Trophoblast cell (in vitro differentiated cells and primary cell): ENCODE measurements at regions not wholly inside any gene's neighbourhood (a gene's known extent, or its start where the extent isn't known, plus 50 kb on each side); places are given as distances from the start of the nearest gene placed in this dataset.

Source experiments
- DNase-seq, 2 donors: peaks; one replicate each; pipeline ENCODE4 v3.0.0-alpha.2; 2016
- H2AFZ ChIP-seq: 2 replicates; pipeline ENCODE4 v1.6.1; 2013; ENCODE audit warnings: low read length, moderate library complexity, mild to moderate bottlenecking; ENCODE audit not compliant: insufficient read depth, poor library complexity
- H2AK5ac ChIP-seq: 2 replicates; pipeline ENCODE4 v1.6.1; 2013; ENCODE audit warnings: mild to moderate bottlenecking, low read length
- H2BK120ac ChIP-seq: 2 replicates; pipeline ENCODE4 v1.6.1; 2013; ENCODE audit warnings: low read length, mild to moderate bottlenecking, moderate library complexity; ENCODE audit not compliant: insufficient read depth, poor library complexity
- H2BK12ac ChIP-seq: 2 replicates; pipeline ENCODE4 v1.6.1; 2013; ENCODE audit warnings: mild to moderate bottlenecking, low read length, moderate library complexity
- H2BK5ac ChIP-seq: 2 replicates; pipeline ENCODE4 v1.6.1; 2013; ENCODE audit warnings: low read length, low read depth, moderate library complexity, mild to moderate bottlenecking; ENCODE audit not compliant: poor library complexity
- H3K14ac ChIP-seq: 2 replicates; pipeline ENCODE4 v1.6.1; 2013; ENCODE audit warnings: mild to moderate bottlenecking, low read length
- H3K18ac ChIP-seq: 2 replicates; pipeline ENCODE4 v1.6.1; 2013; ENCODE audit warnings: mild to moderate bottlenecking, low read length
- H3K23ac ChIP-seq: 2 replicates; pipeline ENCODE4 v1.6.1; 2013; ENCODE audit warnings: low read length
- H3K27ac ChIP-seq: 2 replicates; pipeline ENCODE4 v1.5.1; 2013; ENCODE audit warnings: low read depth, mild to moderate bottlenecking, inconsistent platforms, low read length, moderate library complexity
- H3K27me3 ChIP-seq: 2 replicates; pipeline ENCODE4 v1.6.1; 2013; ENCODE audit warnings: inconsistent platforms, mild to moderate bottlenecking, low read length, moderate library complexity; ENCODE audit not compliant: insufficient read depth
- H3K36me3 ChIP-seq, 2 experiments: 1 replicate in 1 of 2; 2 replicates in 1 of 2; pipeline ENCODE4 v1.6.1; 2013; ENCODE audit warnings: low read length in 2 of 2, mild to moderate bottlenecking in 2 of 2, moderate library complexity in 1 of 2; ENCODE audit not compliant: insufficient read depth in 2 of 2, control insufficient read depth in 1 of 2
- H3K4ac ChIP-seq: 2 replicates; pipeline ENCODE4 v1.6.1; 2013; ENCODE audit warnings: low read depth, mild to moderate bottlenecking, low read length, moderate library complexity
- H3K4me1 ChIP-seq, 2 experiments: 1 replicate in 1 of 2; 2 replicates in 1 of 2; pipeline ENCODE4 v1.6.1; 2013; ENCODE audit warnings: low read length in 2 of 2, mild to moderate bottlenecking in 2 of 2, moderate library complexity in 1 of 2; ENCODE audit not compliant: insufficient read depth in 2 of 2, control insufficient read depth in 1 of 2
- H3K4me2 ChIP-seq: 2 replicates; pipeline ENCODE4 v1.6.1; 2013; ENCODE audit warnings: inconsistent platforms, mild to moderate bottlenecking, low read length, moderate library complexity
- H3K4me3 ChIP-seq: 2 replicates; pipeline ENCODE4 v1.5.1; 2013; ENCODE audit warnings: mild to moderate bottlenecking, low read depth, low read length, inconsistent platforms
- H3K79me1 ChIP-seq: one replicate; pipeline ENCODE4 v1.6.1; 2013; ENCODE audit warnings: low read length
- H3K79me2 ChIP-seq: 2 replicates; pipeline ENCODE4 v1.6.1; 2013; ENCODE audit warnings: low read length, mild to moderate bottlenecking; ENCODE audit not compliant: control insufficient read depth, insufficient read depth, poor library complexity
- H3K9ac ChIP-seq: 2 replicates; pipeline ENCODE4 v1.6.1; 2013; ENCODE audit warnings: mild to moderate bottlenecking, low read length
- H3K9me3 ChIP-seq: 2 replicates; pipeline ENCODE4 v1.6.1; 2013; ENCODE audit warnings: low read depth, mild to moderate bottlenecking, control low read depth, inconsistent platforms, low read length; ENCODE audit not compliant: insufficient read depth
- H4K12ac ChIP-seq: 2 replicates; pipeline ENCODE4 v1.6.1; 2013; ENCODE audit warnings: low read depth, mild to moderate bottlenecking, low read length, moderate library complexity
- H4K8ac ChIP-seq: 2 replicates; pipeline ENCODE4 v1.6.1; 2013; ENCODE audit warnings: low read depth, mild to moderate bottlenecking, low read length, moderate library complexity
- H4K91ac ChIP-seq: one replicate; pipeline ENCODE4 v1.6.1; 2013; ENCODE audit warnings: low read depth, mild to moderate bottlenecking, low read length, moderate library complexity
- WGBS: extraction: QIAGEN DNeasy Blood & Tissue Kit; methylation state at CpG from one replicate; pipeline ENCODE4 v1.1.7; 2013; ENCODE audit warnings: missing lambda C conversion rate; ENCODE audit not compliant: insufficient read length, insufficient coverage; ENCODE audit errors: extremely low coverage; 5-methylcytosine and 5-hydroxymethylcytosine counted together

DNA sequence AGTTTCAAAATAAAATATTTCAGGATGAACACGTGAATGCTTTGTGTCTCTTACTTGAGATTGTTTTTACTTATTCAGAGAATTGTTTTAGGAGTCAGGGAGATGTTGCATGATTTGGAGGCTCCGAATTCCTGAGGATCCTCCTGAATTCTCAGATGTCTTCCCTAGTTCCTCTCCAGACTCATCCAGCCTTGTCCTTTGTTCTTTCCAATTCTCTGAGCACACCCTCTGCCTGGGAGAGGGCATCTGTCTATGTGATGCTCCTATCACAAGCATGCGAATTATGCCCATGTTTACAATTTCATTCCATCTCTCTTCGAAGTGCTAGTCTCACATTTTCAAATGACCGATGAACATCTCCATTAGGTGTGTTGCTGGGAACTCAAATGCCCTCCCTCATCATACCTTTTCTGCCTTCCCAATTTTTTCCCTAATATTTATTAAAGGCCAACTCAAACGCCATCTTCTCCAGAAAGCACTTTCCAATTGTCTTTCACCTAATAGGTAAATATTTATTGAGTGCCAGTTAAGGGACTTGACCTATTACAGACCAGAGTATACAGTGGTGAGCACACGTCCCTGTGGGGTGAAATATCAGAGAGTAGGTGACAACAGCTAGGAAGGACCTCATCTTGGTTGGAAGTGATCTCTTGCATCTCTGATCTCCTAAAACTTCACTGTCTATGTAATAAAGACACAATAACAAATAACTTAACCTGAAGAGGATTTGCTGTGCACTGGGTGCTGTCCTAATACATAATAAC lies 64.4 kb downstream of the ARF6 start:
- Histone ChIP-seq H3K23ac (no peak overlapping the region), H2BK120ac (no peak overlapping the region), H3K14ac (no peak overlapping the region), H2BK12ac (no peak overlapping the region), H3K27ac (no peak overlapping the region), H4K8ac (no peak overlapping the region), H3K79me1 (peaks cover 2% of the 10 kb centered on the region), H3K9me3 (peaks cover 1% of the 10 kb centered on the region), H3K36me3 (no peaks in the 10 kb centered on the region), H4K12ac (no peak overlapping the region), H4K91ac (no peak overlapping the region), H3K27me3 (no peaks in the 10 kb centered on the region), H3K4me3 (no peak overlapping the region), H2AK5ac (no peak overlapping the region), H3K4me2 (no peak overlapping the region), H2BK5ac (no peak overlapping the region), H3K9ac (no peak overlapping the region), H2AFZ (no peak overlapping the region), H3K79me2 (no peaks in the 10 kb centered on the region), H3K4ac (no peak overlapping the region), H3K18ac (no peak overlapping the region), H3K4me1 (peaks cover 4 to 9% of the 10 kb centered on the region in 2 experiments)
- DNase-seq, result no peak
- no CpG with 5 or more reads among the region's 7 CpGs for WGBS

GRCh38 chr14:49959822-49960408 lies 67.0 kb downstream of the ARF6 start:
- no peak overlapping the region for H2BK5ac ChIP-seq
- H3K9ac ChIP-seq, result no peak overlapping the region
- H3K23ac ChIP-seq, result no peak overlapping the region
- H2AFZ ChIP-seq, result no peak overlapping the region
- no peak overlapping the region for H4K12ac ChIP-seq
- H3K4me1 ChIP-seq, result peaks cover 4 to 12% of the 10 kb centered on the region in 2 experiments
- no peak overlapping the region for H4K91ac ChIP-seq
- H3K18ac ChIP-seq, result no peak overlapping the region
- no peak overlapping the region for H3K27ac ChIP-seq
- no peak overlapping the region for H3K4ac ChIP-seq
- H3K9me3 ChIP-seq, result no peaks in the 10 kb centered on the region
- no peaks in the 10 kb centered on the region for H3K36me3 ChIP-seq
- H2AK5ac ChIP-seq, result no peak overlapping the region
- no peaks in the 10 kb centered on the region for H3K27me3 ChIP-seq
- no peak overlapping the region for H4K8ac ChIP-seq
- H3K79me1 ChIP-seq, result peaks cover 2% of the 10 kb centered on the region
- H3K79me2 ChIP-seq, result peaks cover 2% of the 10 kb centered on the region
- peak in 1 of 2 donors; percentile 34 for DNase-seq
- no peak overlapping the region for H3K14ac ChIP-seq
- no CpG with 5 or more reads among the region's 9 CpGs for WGBS
- peak overlapping the region; percentile 24 for H2BK12ac ChIP-seq
- no peak overlapping the region for H3K4me2 ChIP-seq
- H2BK120ac ChIP-seq, result no peak overlapping the region
- H3K4me3 ChIP-seq, result no peak overlapping the region

DNA sequence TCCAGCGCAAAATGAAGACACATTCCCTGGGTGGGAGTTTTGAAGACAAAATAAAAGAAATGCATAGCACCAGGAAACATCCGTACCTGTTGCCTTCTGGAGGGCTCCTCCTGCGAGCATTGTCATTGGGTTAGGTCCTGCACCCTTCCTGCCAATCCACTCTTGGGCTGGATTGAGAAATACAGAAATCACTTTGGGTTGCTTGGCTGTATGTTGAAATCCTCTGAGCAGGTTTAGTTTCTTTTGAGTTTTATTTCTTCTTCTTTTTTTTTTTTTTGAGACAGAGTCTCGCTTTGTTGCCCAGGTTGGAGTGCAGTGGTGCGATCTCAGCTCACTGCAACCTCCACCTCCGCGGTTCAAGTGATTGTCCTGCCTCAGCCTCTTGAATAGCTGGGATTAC lies 67.6 kb downstream of the ARF6 start:
- H3K23ac ChIP-seq, result no peak overlapping the region
- no peak overlapping the region for H3K4ac ChIP-seq
- no peak overlapping the region for H2AFZ ChIP-seq
- WGBS, result no CpG with 5 or more reads among the region's 7 CpGs
- no peak overlapping the region for H3K4me3 ChIP-seq
- DNase-seq, result no peak
- no peaks in the 10 kb centered on the region for H3K9me3 ChIP-seq
- no peak overlapping the region for H2BK5ac ChIP-seq
- H3K4me2 ChIP-seq, result no peak overlapping the region
- no peaks in the 10 kb centered on the region for H3K27me3 ChIP-seq
- no peak overlapping the region for H2AK5ac ChIP-seq
- H4K8ac ChIP-seq, result no peak overlapping the region
- no peak overlapping the region for H2BK120ac ChIP-seq
- H3K18ac ChIP-seq, result no peak overlapping the region
- no peak overlapping the region for H2BK12ac ChIP-seq
- H3K79me2 ChIP-seq, result peaks cover 2% of the 10 kb centered on the region
- H3K9ac ChIP-seq, result no peak overlapping the region
- H3K4me1 ChIP-seq, result peaks cover 4 to 12% of the 10 kb centered on the region in 2 experiments
- no peak overlapping the region for H3K27ac ChIP-seq
- no peak overlapping the region for H4K91ac ChIP-seq
- no peaks in the 10 kb centered on the region for H3K36me3 ChIP-seq
- peaks cover 4% of the 10 kb centered on the region for H3K79me1 ChIP-seq
- H3K14ac ChIP-seq, result no peak overlapping the region
- H4K12ac ChIP-seq, result no peak overlapping the region

- no peak overlapping the region for H3K4me2 ChIP-seq
- H4K12ac ChIP-seq, result no peak overlapping the region
- no peak for DNase-seq
- WGBS, result no CpG with 5 or more reads among the region's 13 CpGs
- H3K4me1 ChIP-seq, result peaks cover 4 to 16% of the 10 kb centered on the region in 2 experiments
- no peak overlapping the region for H3K9ac ChIP-seq
- no peak overlapping the region for H3K23ac ChIP-seq
- no peak overlapping the region for H3K4me3 ChIP-seq
- H3K4ac ChIP-seq, result no peak overlapping the region
- peak overlapping the region; percentile 67 for H2BK12ac ChIP-seq
- H3K9me3 ChIP-seq, result peaks cover 2% of the 10 kb centered on the region
- H2BK5ac ChIP-seq, result no peak overlapping the region
- H2AFZ ChIP-seq, result no peak overlapping the region
- no peak overlapping the region for H3K18ac ChIP-seq
- H4K91ac ChIP-seq, result peak overlapping the region; percentile 73
- H3K27me3 ChIP-seq, result no peaks in the 10 kb centered on the region
- no peak overlapping the region for H2BK120ac ChIP-seq
- H4K8ac ChIP-seq, result no peak overlapping the region
- no peak overlapping the region for H3K14ac ChIP-seq
- peaks cover 2% of the 10 kb centered on the region for H3K79me2 ChIP-seq
- H3K79me1 ChIP-seq, result peaks cover 9% of the 10 kb centered on the region
- no peaks in the 10 kb centered on the region for H3K36me3 ChIP-seq
- H3K27ac ChIP-seq, result no peak overlapping the region
- no peak overlapping the region for H2AK5ac ChIP-seq
These were observed 68.7 kb downstream of the ARF6 start for GRCh38 chr14:49961270-49962222.
